GM23338 (cell line): ENCODE measurements at regions not wholly inside any gene's neighbourhood (a gene's known extent, or its start where the extent isn't known, plus 50 kb on each side); places are given as distances from the start of the nearest gene placed in this dataset.

Experiments used
- ATAC-seq: fragments of 200-7000 bp; cut with Tn5 transposase; 3 replicates; pipeline ENCODE4 v1.9.1; 2020
- DNase-seq: peaks from one replicate; pipeline ENCODE4 v3.0.0-alpha.2; 2015; ENCODE audit warnings: low spot score
- H2AFZ ChIP-seq: fragments of 200-600 bp; sonication (generic); 2 replicates; pipeline ENCODE4 v1.8.0; 2016; ENCODE audit warnings: antibody characterized with exemption, mild to moderate bottlenecking, moderate library complexity
- H3F3A ChIP-seq: fragments of 200-600 bp; sonication (generic); replicated peaks from 2 replicates; pipeline ENCODE4 v1.8.0; 2017; ENCODE audit warnings: antibody characterized with exemption, mixed run types, low read depth
- H3K27ac ChIP-seq: fragments of 200-600 bp; sonication (generic); 2 replicates; pipeline ENCODE4 v1.6.1; 2016; ENCODE audit warnings: low read depth
- H3K27me3 ChIP-seq: fragments of 200-600 bp; sonication (generic); 2 replicates; pipeline ENCODE4 v1.8.0; 2016; ENCODE audit warnings: mild to moderate bottlenecking, mixed run types, moderate library complexity; ENCODE audit not compliant: insufficient read depth
- H3K36me3 ChIP-seq: fragments of 200-600 bp; sonication (generic); 2 replicates; pipeline ENCODE4 v1.8.0; 2016; ENCODE audit warnings: mild to moderate bottlenecking; ENCODE audit not compliant: insufficient read depth
- H3K4me1 ChIP-seq: fragments of 200-600 bp; sonication (generic); 2 replicates; pipeline ENCODE4 v1.8.0; 2016; ENCODE audit warnings: mild to moderate bottlenecking, moderate library complexity; ENCODE audit not compliant: insufficient read depth
- H3K4me2 ChIP-seq: fragments of 200-600 bp; sonication (generic); 2 replicates; pipeline ENCODE4 v1.7.1; 2017; ENCODE audit warnings: mixed run types
- H3K4me3 ChIP-seq: fragments of 200-600 bp; sonication (generic); 2 replicates; pipeline ENCODE4 v1.6.1; 2016; ENCODE audit warnings: mixed run types
- H3K79me2 ChIP-seq: fragments of 200-600 bp; sonication (generic); replicated peaks from 2 replicates; pipeline ENCODE4 v1.8.0; 2017; ENCODE audit warnings: mild to moderate bottlenecking; ENCODE audit not compliant: insufficient read depth
- H3K9me2 ChIP-seq: fragments of 200-600 bp; sonication (generic); 2 replicates; pipeline ENCODE4 v1.8.0; 2017; ENCODE audit not compliant: insufficient read depth
- H4K20me1 ChIP-seq: fragments of 200-600 bp; sonication (generic); replicated peaks from 2 replicates; pipeline ENCODE4 v1.8.0; 2017; ENCODE audit warnings: mild to moderate bottlenecking; ENCODE audit not compliant: insufficient read depth
- H3K27ac Mint-ChIP-seq: 2 replicates; pipeline ENCODE4 v1.8.0; 2020; ENCODE audit warnings: inconsistent platforms, mild to moderate bottlenecking, moderate library complexity, mixed read lengths
- H3K27me3 Mint-ChIP-seq: 3 replicates; pipeline ENCODE4 v1.8.0; 2022; ENCODE audit warnings: low read depth, mild to moderate bottlenecking, moderate library complexity, mixed read lengths, inconsistent platforms; ENCODE audit not compliant: insufficient read depth, poor library complexity
- H3K36me3 Mint-ChIP-seq: 3 replicates; pipeline ENCODE4 v1.8.0; 2021; ENCODE audit warnings: low read depth, mild to moderate bottlenecking, inconsistent platforms, moderate library complexity, mixed read lengths
- H3K4me1 Mint-ChIP-seq: 3 replicates; pipeline ENCODE4 v1.8.0; 2020; ENCODE audit warnings: mild to moderate bottlenecking, inconsistent platforms, mixed read lengths
- H3K4me3 Mint-ChIP-seq: 3 replicates; pipeline ENCODE4 v1.8.0; 2021; ENCODE audit warnings: moderate library complexity, mild to moderate bottlenecking, inconsistent platforms, mixed read lengths
- H3K9me3 Mint-ChIP-seq: 3 replicates; pipeline ENCODE4 v1.8.0; 2020; ENCODE audit warnings: moderate library complexity, mild to moderate bottlenecking, inconsistent platforms, mixed read lengths
- EZH2 ChIP-seq: fragments of 200-600 bp; sonication (generic); IDR thresholded peaks from one replicate; pipeline ENCODE4 v1.8.0; 2017; ENCODE audit warnings: antibody characterized with exemption, mild to moderate bottlenecking, low read depth; ENCODE audit not compliant: unreplicated experiment
- EZH2phosphoT487 ChIP-seq: fragments of 200-600 bp; sonication (generic); IDR thresholded peaks from one replicate; pipeline ENCODE4 v1.8.1; 2018; ENCODE audit warnings: antibody characterized with exemption; ENCODE audit not compliant: unreplicated experiment
- NANOG ChIP-seq: IDR thresholded peaks from 2 replicates; pipeline ENCODE4 v1.6.1; 2016; ENCODE audit warnings: antibody characterized with exemption, borderline replicate concordance
- ZNF114 ChIP-seq: fragments of 250-450 bp; sonication (Bioruptor Pico); IDR thresholded peaks from 2 replicates; pipeline ENCODE4 v1.5.0; 2020; ENCODE audit warnings: mild to moderate bottlenecking, moderate library complexity
- ZNF331 ChIP-seq: fragments of 250-450 bp; sonication (Bioruptor Pico); IDR thresholded peaks from 2 replicates; pipeline ENCODE4 v1.5.0; 2020; ENCODE audit warnings: low read depth, mild to moderate bottlenecking, moderate library complexity
- TF ChIP-seq, protein P1 (sequence below): fragments of 250-450 bp; sonication (Bioruptor Pico); IDR thresholded peaks from 2 replicates; pipeline ENCODE4 v1.5.0; 2020; ENCODE audit warnings: mild to moderate bottlenecking, moderate library complexity

DNA sequence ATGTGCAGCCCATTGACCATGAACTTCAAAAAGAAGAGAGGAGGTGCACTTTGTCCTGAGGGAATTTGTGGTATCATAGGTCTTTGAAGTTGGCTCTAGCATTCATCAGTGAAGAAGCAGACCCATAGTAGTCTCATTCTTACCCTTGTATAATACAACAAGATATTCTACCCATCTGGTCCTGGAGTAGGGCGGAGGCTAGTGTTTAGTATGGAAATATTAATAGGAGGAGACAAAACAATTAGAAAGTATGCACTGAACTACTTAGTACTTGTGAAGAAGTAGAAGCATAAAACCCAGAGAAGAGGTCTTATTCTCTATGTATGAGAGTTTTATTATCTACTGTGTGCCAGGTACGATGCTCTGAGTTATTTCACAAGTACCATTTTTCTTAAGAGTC is 189.0 kb downstream of the AASDH start:
- no peaks in the 10 kb centered on the region for H3F3A ChIP-seq
- Mint-ChIP-seq H3K4me3 (no peak overlapping the region), H3K9me3 (no peaks in the 10 kb centered on the region), H3K27me3 (no peaks in the 10 kb centered on the region), H3K36me3 (no peaks in the 10 kb centered on the region), H3K4me1 (no peaks in the 10 kb centered on the region), H3K27ac (no peak overlapping the region)
- H3K9me2 ChIP-seq, result no peaks in the 10 kb centered on the region
- H3K4me1 ChIP-seq, result no peaks in the 10 kb centered on the region
- H3K4me3 ChIP-seq, result no peak overlapping the region
- no peaks in the 10 kb centered on the region for H3K27me3 ChIP-seq
- H3K36me3 ChIP-seq, result no peaks in the 10 kb centered on the region
- no peaks in the 10 kb centered on the region for H3K79me2 ChIP-seq
- no peak for DNase-seq
- no peak overlapping the region for H2AFZ ChIP-seq
- H4K20me1 ChIP-seq, result no peaks in the 10 kb centered on the region; the same call in 1 of the 2 replicates
- TF ChIP-seq ZNF331 (CRISPR knock-in tag), result no peak
- TF ChIP-seq EZH2phosphoT487, result no peak
- TF ChIP-seq, protein P1, sequence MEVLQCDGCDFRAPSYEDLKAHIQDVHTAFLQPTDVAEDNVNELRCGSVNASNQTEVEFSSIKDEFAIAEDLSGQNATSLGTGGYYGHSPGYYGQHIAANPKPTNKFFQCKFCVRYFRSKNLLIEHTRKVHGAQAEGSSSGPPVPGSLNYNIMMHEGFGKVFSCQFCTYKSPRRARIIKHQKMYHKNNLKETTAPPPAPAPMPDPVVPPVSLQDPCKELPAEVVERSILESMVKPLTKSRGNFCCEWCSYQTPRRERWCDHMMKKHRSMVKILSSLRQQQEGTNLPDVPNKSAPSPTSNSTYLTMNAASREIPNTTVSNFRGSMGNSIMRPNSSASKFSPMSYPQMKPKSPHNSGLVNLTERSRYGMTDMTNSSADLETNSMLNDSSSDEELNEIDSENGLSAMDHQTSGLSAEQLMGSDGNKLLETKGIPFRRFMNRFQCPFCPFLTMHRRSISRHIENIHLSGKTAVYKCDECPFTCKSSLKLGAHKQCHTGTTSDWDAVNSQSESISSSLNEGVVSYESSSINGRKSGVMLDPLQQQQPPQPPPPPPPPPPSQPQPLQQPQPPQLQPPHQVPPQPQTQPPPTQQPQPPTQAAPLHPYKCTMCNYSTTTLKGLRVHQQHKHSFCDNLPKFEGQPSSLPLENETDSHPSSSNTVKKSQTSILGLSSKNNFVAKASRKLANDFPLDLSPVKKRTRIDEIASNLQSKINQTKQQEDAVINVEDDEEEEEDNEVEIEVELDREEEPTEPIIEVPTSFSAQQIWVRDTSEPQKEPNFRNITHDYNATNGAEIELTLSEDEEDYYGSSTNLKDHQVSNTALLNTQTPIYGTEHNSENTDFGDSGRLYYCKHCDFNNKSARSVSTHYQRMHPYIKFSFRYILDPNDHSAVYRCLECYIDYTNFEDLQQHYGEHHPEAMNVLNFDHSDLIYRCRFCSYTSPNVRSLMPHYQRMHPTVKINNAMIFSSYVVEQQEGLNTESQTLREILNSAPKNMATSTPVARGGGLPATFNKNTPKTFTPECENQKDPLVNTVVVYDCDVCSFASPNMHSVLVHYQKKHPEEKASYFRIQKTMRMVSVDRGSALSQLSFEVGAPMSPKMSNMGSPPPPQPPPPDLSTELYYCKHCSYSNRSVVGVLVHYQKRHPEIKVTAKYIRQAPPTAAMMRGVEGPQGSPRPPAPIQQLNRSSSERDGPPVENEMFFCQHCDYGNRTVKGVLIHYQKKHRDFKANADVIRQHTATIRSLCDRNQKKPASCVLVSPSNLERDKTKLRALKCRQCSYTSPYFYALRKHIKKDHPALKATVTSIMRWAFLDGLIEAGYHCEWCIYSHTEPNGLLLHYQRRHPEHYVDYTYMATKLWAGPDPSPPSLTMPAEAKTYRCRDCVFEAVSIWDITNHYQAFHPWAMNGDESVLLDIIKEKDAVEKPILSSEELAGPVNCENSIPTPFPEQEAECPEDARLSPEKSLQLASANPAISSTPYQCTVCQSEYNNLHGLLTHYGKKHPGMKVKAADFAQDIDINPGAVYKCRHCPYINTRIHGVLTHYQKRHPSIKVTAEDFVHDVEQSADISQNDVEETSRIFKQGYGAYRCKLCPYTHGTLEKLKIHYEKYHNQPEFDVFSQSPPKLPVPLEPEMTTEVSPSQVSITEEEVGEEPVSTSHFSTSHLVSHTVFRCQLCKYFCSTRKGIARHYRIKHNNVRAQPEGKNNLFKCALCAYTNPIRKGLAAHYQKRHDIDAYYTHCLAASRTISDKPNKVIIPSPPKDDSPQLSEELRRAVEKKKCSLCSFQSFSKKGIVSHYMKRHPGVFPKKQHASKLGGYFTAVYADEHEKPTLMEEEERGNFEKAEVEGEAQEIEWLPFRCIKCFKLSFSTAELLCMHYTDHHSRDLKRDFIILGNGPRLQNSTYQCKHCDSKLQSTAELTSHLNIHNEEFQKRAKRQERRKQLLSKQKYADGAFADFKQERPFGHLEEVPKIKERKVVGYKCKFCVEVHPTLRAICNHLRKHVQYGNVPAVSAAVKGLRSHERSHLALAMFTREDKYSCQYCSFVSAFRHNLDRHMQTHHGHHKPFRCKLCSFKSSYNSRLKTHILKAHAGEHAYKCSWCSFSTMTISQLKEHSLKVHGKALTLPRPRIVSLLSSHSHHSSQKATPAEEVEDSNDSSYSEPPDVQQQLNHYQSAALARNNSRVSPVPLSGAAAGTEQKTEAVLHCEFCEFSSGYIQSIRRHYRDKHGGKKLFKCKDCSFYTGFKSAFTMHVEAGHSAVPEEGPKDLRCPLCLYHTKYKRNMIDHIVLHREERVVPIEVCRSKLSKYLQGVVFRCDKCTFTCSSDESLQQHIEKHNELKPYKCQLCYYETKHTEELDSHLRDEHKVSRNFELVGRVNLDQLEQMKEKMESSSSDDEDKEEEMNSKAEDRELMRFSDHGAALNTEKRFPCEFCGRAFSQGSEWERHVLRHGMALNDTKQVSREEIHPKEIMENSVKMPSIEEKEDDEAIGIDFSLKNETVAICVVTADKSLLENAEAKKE, result no peak
- no peak for TF ChIP-seq NANOG
- no peak for TF ChIP-seq EZH2
- no peak overlapping the region for H3K4me2 ChIP-seq
- no peak for ATAC-seq
- no peak overlapping the region for H3K27ac ChIP-seq

DNA sequence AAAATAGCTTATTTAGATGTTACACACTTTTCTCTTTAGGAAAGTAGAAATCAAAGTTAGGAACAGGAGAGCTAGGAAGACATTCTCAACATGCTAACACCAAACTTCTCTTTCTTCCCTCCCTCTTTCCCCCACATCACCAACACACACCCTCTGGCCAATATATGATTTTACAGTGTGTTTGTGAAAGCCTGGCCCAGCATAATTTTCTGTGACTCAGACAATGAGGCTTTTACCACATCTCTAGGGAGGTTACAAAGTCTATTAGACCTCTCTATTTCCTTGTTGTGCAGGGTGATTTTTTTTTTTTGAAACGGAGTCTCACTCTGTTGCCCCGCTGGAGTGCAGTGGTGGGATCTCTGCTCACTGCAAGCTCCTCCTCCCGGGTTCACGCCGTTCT is 189.9 kb downstream of the AASDH start:
- Histone ChIP-seq H3K36me3 (no peaks in the 10 kb centered on the region), H3K27ac (no peak overlapping the region), H3K79me2 (no peaks in the 10 kb centered on the region), H4K20me1 (no peaks in the 10 kb centered on the region), H3F3A (no peaks in the 10 kb centered on the region), H3K9me2 (no peaks in the 10 kb centered on the region), H2AFZ (no peak overlapping the region), H3K4me2 (no peak overlapping the region), H3K27me3 (no peaks in the 10 kb centered on the region), H3K4me1 (no peaks in the 10 kb centered on the region), H3K4me3 (no peak overlapping the region)
- Mint-ChIP-seq H3K9me3 (no peaks in the 10 kb centered on the region), H3K4me1 (peaks cover 6% of the 10 kb centered on the region; the same call in 1 of the 3 replicates), H3K27ac (no peak overlapping the region), H3K36me3 (peaks cover 5% of the 10 kb centered on the region; the same call in 2 of the 3 replicates), H3K27me3 (no peaks in the 10 kb centered on the region), H3K4me3 (no peak overlapping the region)
- no peak for ATAC-seq
- no peak for DNase-seq
- no peak for TF ChIP-seq EZH2phosphoT487
- TF ChIP-seq, protein P1, result no peak
- TF ChIP-seq ZNF114 (CRISPR knock-in tag), result no peak
